ENCODE measurements at regions not wholly inside any gene's neighbourhood (a gene's known extent, or its start where the extent isn't known, plus 50 kb on each side); places are given as distances from the start of the nearest gene placed in this dataset.

DNA sequence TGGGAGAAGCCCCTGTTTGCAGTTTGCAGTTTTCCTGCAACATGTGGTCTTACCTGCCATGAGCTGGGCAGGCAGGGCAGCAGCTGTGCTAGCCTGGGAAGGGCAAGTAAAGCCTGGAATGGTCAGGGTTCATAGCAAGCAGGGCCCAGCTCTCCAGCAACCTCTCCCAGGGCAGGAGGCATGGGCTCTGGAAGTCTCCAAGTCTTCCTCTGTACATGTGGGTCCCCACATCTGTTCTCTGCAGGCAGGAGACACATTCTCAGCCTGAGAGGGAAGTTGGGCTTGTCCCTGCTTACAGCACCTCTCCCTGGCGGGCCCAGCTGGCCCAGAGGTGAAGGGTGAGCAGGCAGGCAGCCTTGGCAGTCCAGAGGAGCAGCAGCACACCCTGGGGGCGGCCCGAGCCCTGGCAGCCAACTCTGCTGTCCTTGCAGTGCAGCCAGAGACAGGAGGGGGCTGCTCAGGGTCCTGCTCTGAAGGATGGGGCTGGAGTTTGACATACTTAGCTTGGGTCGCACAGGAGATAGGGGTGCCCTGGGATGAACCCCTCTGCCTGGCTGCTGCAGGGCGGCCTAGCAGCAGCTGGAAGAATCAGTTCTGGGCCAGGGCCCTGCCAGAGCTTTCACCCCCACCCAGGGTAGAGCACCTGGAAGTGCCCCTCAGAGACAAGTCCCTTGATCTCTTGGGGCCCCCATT is 176.0 kb downstream of the MRPL14 start:
- Histone ChIP-seq H3K27ac (ENCODE audit: low read length) (no peak overlapping the region), H3K9ac (ENCODE audit: low read depth, low read length) (no peak overlapping the region), H3K36me3 (ENCODE audit: insufficient read depth, low read depth, low read length) (no peaks in the 10 kb centered on the region), H3K4me3 (ENCODE audit: low read length) (no peak overlapping the region), H3K27me3 (ENCODE audit: insufficient read depth, low read length) (no peaks in the 10 kb centered on the region), H3K4me1 (ENCODE audit: insufficient read depth, low read length) (peaks cover 4% of the 10 kb centered on the region; the same call in 1 of the 2 replicates), H3K9me3 (ENCODE audit: insufficient read depth, low read depth, low read length) (no peaks in the 10 kb centered on the region)

DNA sequence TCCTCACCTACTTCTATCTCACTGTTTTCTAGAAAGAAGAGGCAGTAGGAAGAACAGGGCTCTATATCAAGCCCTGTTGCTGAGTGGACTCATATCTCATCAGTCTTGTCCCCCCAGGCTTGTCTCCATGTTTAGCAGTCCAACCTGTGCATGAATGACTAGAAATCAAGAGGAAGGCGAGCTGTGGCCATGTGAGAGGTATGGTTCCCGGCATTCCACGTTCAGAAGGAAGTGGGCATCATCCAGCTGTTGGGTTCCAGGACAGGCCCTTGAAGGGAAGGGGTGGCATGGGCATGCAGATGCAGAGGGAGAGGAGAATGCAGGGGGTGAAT is 176.6 kb downstream of the MRPL14 start:
- Histone ChIP-seq H3K9me3 (ENCODE audit: insufficient read depth, low read depth, low read length) (no peaks in the 10 kb centered on the region), H3K4me1 (ENCODE audit: insufficient read depth, low read length) (peaks cover 4% of the 10 kb centered on the region; the same call in 1 of the 2 replicates), H3K4me3 (ENCODE audit: low read length) (no peak overlapping the region), H3K27ac (ENCODE audit: low read length) (no peak overlapping the region), H3K36me3 (ENCODE audit: insufficient read depth, low read depth, low read length) (no peaks in the 10 kb centered on the region), H3K27me3 (ENCODE audit: insufficient read depth, low read length) (no peaks in the 10 kb centered on the region), H3K9ac (ENCODE audit: low read depth, low read length) (no peak overlapping the region)

GRCh38 chr6:43950051-43950605 is 177.1 kb downstream of the MRPL14 start:
- Histone ChIP-seq H3K4me1 (ENCODE audit: insufficient read depth, low read length) (peaks cover 4% of the 10 kb centered on the region; the same call in 1 of the 2 replicates), H3K36me3 (ENCODE audit: insufficient read depth, low read depth, low read length) (no peaks in the 10 kb centered on the region), H3K27me3 (ENCODE audit: insufficient read depth, low read length) (no peaks in the 10 kb centered on the region), H3K9me3 (ENCODE audit: insufficient read depth, low read depth, low read length) (no peaks in the 10 kb centered on the region), H3K27ac (ENCODE audit: low read length) (no peak overlapping the region), H3K9ac (ENCODE audit: low read depth, low read length) (no peak overlapping the region), H3K4me3 (ENCODE audit: low read length) (no peak overlapping the region)

DNA sequence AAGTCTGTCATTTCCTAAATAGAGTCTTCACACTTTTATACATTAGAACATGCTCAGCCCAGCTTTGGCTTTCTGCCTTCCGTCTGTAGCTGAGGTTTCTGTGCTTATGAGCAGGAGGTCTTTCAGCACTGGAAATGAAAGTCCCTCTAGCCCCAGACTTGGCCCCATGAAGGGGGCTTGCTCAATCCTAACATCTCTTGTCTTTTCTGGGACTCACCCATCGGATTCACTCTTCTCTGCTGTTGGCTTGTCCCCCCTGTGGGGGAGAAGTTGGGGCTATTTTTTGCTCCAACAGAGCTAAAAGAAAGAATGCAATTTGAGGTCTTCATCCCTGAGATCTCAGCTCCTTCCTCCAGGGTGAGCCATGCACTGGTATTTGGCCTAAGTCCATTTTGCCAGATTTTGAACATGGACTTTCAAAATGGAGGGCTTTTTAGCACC is 177.7 kb downstream of the MRPL14 start:
- Histone ChIP-seq H3K27me3 (ENCODE audit: insufficient read depth, low read length) (no peaks in the 10 kb centered on the region), H3K9ac (ENCODE audit: low read depth, low read length) (no peak overlapping the region), H3K27ac (ENCODE audit: low read length) (no peak overlapping the region), H3K36me3 (ENCODE audit: insufficient read depth, low read depth, low read length) (no peaks in the 10 kb centered on the region), H3K9me3 (ENCODE audit: insufficient read depth, low read depth, low read length) (no peaks in the 10 kb centered on the region), H3K4me1 (ENCODE audit: insufficient read depth, low read length) (peaks cover 4% of the 10 kb centered on the region; the same call in 1 of the 2 replicates), H3K4me3 (ENCODE audit: low read length) (no peak overlapping the region)

DNA sequence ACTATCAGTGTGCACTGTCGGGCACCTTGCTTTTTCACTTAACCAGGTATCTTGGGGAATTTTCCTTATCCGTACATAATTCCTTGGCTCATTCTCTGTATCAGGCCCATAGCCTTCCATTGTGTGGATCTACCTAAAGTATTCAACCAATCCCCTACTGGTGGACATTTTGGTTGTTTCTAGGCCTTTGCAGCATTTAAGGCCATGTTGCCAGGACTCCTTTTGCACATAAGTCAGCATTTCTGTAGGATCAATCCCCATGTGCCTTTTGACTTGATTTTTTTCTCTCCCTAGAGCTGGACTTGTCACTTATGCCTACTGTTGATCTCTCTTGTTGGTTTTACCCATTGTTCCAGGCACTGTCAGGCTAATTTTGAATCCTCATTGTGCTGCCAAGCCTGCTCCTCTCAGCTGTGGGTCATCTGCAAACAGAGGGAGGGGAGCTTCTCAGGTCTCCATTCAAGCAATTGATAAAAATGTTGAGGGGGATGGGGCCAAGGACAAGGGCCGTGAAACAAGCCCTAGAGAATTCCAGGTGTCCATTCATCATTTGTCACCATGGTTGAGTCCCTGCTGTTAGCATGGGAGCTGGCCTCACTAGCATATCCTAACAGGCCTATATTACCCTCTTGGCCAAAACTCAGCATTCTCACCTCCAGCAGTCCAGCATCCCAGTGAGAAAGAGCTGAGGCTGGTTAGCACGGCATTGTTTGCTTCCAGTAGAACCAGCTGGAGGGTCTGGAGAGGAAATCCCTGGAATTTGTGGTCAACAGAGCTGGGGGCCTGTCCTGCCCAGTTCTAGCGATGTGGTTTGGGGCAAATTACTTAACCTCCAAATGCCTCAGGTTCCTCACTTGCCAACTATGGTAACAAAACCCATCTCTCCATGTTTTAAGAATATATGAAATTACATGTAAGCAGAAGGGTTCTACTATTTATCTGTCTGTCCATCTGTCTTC is 178.4 kb downstream of the MRPL14 start:
- Histone ChIP-seq H3K4me3 (ENCODE audit: low read length) (no peak overlapping the region), H3K9ac (ENCODE audit: low read depth, low read length) (no peak overlapping the region), H3K4me1 (ENCODE audit: insufficient read depth, low read length) (peaks cover 4% of the 10 kb centered on the region; the same call in 1 of the 2 replicates), H3K27me3 (ENCODE audit: insufficient read depth, low read length) (no peaks in the 10 kb centered on the region), H3K9me3 (ENCODE audit: insufficient read depth, low read depth, low read length) (no peaks in the 10 kb centered on the region), H3K27ac (ENCODE audit: low read length) (no peak overlapping the region), H3K36me3 (ENCODE audit: insufficient read depth, low read depth, low read length) (no peaks in the 10 kb centered on the region)

GRCh38 chr6:43947860-43948259 is 177.8 kb downstream of the VEGFA start:
- Histone ChIP-seq H3K9me3 (ENCODE audit: insufficient read depth, low read depth, low read length) (no peaks in the 10 kb centered on the region), H3K9ac (ENCODE audit: low read depth, low read length) (no peak overlapping the region), H3K36me3 (ENCODE audit: insufficient read depth, low read depth, low read length) (no peaks in the 10 kb centered on the region), H3K27ac (ENCODE audit: low read length) (no peak overlapping the region), H3K4me3 (ENCODE audit: low read length) (no peak overlapping the region), H3K27me3 (ENCODE audit: insufficient read depth, low read length) (no peaks in the 10 kb centered on the region), H3K4me1 (ENCODE audit: insufficient read depth, low read length) (peaks cover 4% of the 10 kb centered on the region; the same call in 1 of the 2 replicates)

DNA sequence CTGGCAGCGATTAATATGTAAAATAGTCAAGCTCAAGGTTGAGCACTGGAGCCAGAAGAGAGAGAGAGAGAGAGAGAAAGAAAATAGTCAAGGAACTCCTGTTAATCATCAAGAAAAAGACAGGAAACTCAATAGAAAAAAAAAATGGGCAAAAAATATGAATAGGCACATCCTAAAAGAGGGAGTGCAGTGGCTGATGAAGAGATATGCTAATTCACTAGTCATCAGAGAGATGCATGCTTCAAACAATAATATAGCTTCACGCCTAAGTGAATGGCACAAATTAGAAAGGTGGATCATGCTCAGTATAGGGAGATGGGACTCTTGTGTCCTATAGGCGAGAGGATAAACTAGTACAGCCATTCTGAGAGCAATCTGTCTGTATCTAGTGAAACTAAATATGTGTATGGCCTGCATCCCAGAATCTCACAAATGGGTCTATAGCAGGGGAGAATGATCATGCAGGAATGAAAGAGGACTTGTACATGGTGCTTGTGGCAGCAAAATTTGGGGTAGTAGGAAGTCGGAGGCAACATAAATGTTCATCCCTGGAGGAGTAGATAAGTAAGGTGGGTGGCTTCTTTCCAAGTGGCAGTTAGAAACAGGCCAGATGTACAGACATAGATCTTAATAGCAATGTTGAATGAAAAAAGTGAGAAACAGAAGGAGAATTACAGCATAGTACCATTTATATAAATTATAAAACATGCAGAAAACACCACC is 176.8 kb downstream of the VEGFA start:
- Histone ChIP-seq H3K9me3 (ENCODE audit: insufficient read depth, low read depth, low read length) (no peaks in the 10 kb centered on the region), H3K4me1 (ENCODE audit: insufficient read depth, low read length) (peaks cover 5% of the 10 kb centered on the region; the same call in 1 of the 2 replicates), H3K36me3 (ENCODE audit: insufficient read depth, low read depth, low read length) (no peaks in the 10 kb centered on the region), H3K27ac (ENCODE audit: low read length) (no peak overlapping the region), H3K9ac (ENCODE audit: low read depth, low read length) (no peak overlapping the region), H3K4me3 (ENCODE audit: low read length) (no peak overlapping the region), H3K27me3 (ENCODE audit: insufficient read depth, low read length) (no peaks in the 10 kb centered on the region)

DNA sequence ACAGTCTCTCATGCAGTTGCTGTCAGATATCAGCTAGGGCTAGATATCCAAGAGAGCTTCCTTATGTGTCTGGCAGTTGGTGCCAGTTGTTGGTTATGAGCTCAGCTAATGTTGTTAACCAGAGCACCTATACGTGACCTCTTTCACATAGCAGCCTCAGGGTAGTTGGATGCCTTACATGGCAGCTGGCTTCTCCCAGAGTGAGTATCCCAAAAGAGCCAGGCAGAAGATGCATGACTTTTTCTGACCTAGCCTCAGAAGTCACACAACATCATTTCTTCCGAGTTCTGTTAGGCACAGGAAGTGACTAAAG is 175.7 kb downstream of the VEGFA start:
- Histone ChIP-seq H3K27me3 (ENCODE audit: insufficient read depth, low read length) (no peaks in the 10 kb centered on the region), H3K4me1 (ENCODE audit: insufficient read depth, low read length) (peaks cover 7% of the 10 kb centered on the region; the same call in 1 of the 2 replicates), H3K27ac (ENCODE audit: low read length) (no peak overlapping the region), H3K4me3 (ENCODE audit: low read length) (no peak overlapping the region), H3K9me3 (ENCODE audit: insufficient read depth, low read depth, low read length) (no peaks in the 10 kb centered on the region), H3K36me3 (ENCODE audit: insufficient read depth, low read depth, low read length) (no peaks in the 10 kb centered on the region), H3K9ac (ENCODE audit: low read depth, low read length) (no peak overlapping the region)

GRCh38 chr6:43944908-43945767 is 175.1 kb downstream of the VEGFA start:
- Histone ChIP-seq H3K27me3 (ENCODE audit: insufficient read depth, low read length) (no peaks in the 10 kb centered on the region), H3K9me3 (ENCODE audit: insufficient read depth, low read depth, low read length) (no peaks in the 10 kb centered on the region), H3K4me3 (ENCODE audit: low read length) (no peak overlapping the region), H3K4me1 (ENCODE audit: insufficient read depth, low read length) (peaks cover 7% of the 10 kb centered on the region; the same call in 1 of the 2 replicates), H3K36me3 (ENCODE audit: insufficient read depth, low read depth, low read length) (no peaks in the 10 kb centered on the region), H3K27ac (ENCODE audit: low read length) (no peak overlapping the region), H3K9ac (ENCODE audit: low read depth, low read length) (no peak overlapping the region)

- H3K9ac ChIP-seq (ENCODE audit: low read depth, low read length), result no peak overlapping the region
- no peaks in the 10 kb centered on the region for H3K9me3 ChIP-seq (ENCODE audit: insufficient read depth, low read depth, low read length)
- no peak overlapping the region for H3K27ac ChIP-seq (ENCODE audit: low read length)
- no peaks in the 10 kb centered on the region for H3K36me3 ChIP-seq (ENCODE audit: insufficient read depth, low read depth, low read length)
- no peaks in the 10 kb centered on the region for H3K27me3 ChIP-seq (ENCODE audit: insufficient read depth, low read length)
- H3K4me1 ChIP-seq (ENCODE audit: insufficient read depth, low read length), result peaks cover 6% of the 10 kb centered on the region; the same call in 1 of the 2 replicates
- H3K4me3 ChIP-seq (ENCODE audit: low read length), result no peak overlapping the region
Observed at GRCh38 chr6:43943781-43944250, 173.8 kb downstream of the VEGFA start.

Measured in iPS-20b (cell line).